Left renal pelvis (tissue), 4 donors: ENCODE measurements at regions not wholly inside any gene's neighbourhood (a gene's known extent, or its start where the extent isn't known, plus 50 kb on each side); places are given as distances from the start of the nearest gene placed in this dataset.
"Not testable (repeated sequence)": the region's sequence is repeated elsewhere in the genome, so short reads cannot be mapped to it uniquely, and the experiment has no call there.

Experiments
- DNase-seq, 4 donors: peaks; one replicate each; pipeline ENCODE4 v3.0.0-alpha.2; 2013; ENCODE audit warnings: low read depth in 4 of 4, low spot score in 3 of 4

GRCh38 chr4:66014146-66014765 lies 344.0 kb upstream of the EPHA5 start:
- no peak for DNase-seq

- DNase-seq = no peak
Observed at GRCh38 chr4:66000510-66001117, 330.3 kb upstream of the EPHA5 start.

- DNase-seq = no peak
Observed at GRCh38 chr4:65999518-65999871, 329.2 kb upstream of the EPHA5 start.

- not testable (repeated sequence) for DNase-seq
Observed at GRCh38 chr4:65998807-65999517, 328.7 kb upstream of the EPHA5 start.

- no peak for DNase-seq
Observed at GRCh38 chr4:65983061-65983460, 312.8 kb upstream of the EPHA5 start.

GRCh38 chr4:65976287-65976686 lies 306.0 kb upstream of the EPHA5 start:
- no peak for DNase-seq

- no peak for DNase-seq
Observed at GRCh38 chr4:65973186-65973585, 302.9 kb upstream of the EPHA5 start.

- no peak for DNase-seq
Observed at GRCh38 chr4:65971686-65972085, 301.4 kb upstream of the EPHA5 start.

GRCh38 chr4:65968831-65969558 lies 298.7 kb upstream of the EPHA5 start:
- DNase-seq = no peak

GRCh38 chr4:65960751-65961150 lies 290.5 kb upstream of the EPHA5 start:
- no peak for DNase-seq

- DNase-seq = no peak
Observed at GRCh38 chr4:65954416-65954815, 284.1 kb upstream of the EPHA5 start.

GRCh38 chr4:65951177-65951576 lies 280.9 kb upstream of the EPHA5 start:
- no peak for DNase-seq

GRCh38 chr4:65943076-65943475 lies 272.8 kb upstream of the EPHA5 start:
- DNase-seq = peak in 2 of 4 donors; percentile 1 to 2

GRCh38 chr4:65924843-65925242 lies 254.6 kb upstream of the EPHA5 start:
- no peak for DNase-seq

- no peak for DNase-seq
Observed at GRCh38 chr4:65923616-65924015, 253.3 kb upstream of the EPHA5 start.

- DNase-seq = no peak
Observed at GRCh38 chr4:65921180-65921579, 250.9 kb upstream of the EPHA5 start.

GRCh38 chr4:65918872-65919271 lies 248.6 kb upstream of the EPHA5 start:
- DNase-seq = no peak

GRCh38 chr4:65918212-65918611 lies 247.9 kb upstream of the EPHA5 start:
- DNase-seq = no peak

GRCh38 chr4:65917486-65917885 lies 247.2 kb upstream of the EPHA5 start:
- no peak for DNase-seq

GRCh38 chr4:65911720-65912119 lies 241.4 kb upstream of the EPHA5 start:
- no peak for DNase-seq

- DNase-seq = no peak
Observed at GRCh38 chr4:65893957-65894755, 223.9 kb upstream of the EPHA5 start.
